NCI-H1694 (cell line): ENCODE measurements at regions not wholly inside any gene's neighbourhood (a gene's known extent, or its start where the extent isn't known, plus 50 kb on each side); places are given as distances from the start of the nearest gene placed in this dataset.

Experiments used
- DNase-seq: peaks from one replicate; lab custom pipeline; 2025; lab: John Stamatoyannopoulos, UW

DNA sequence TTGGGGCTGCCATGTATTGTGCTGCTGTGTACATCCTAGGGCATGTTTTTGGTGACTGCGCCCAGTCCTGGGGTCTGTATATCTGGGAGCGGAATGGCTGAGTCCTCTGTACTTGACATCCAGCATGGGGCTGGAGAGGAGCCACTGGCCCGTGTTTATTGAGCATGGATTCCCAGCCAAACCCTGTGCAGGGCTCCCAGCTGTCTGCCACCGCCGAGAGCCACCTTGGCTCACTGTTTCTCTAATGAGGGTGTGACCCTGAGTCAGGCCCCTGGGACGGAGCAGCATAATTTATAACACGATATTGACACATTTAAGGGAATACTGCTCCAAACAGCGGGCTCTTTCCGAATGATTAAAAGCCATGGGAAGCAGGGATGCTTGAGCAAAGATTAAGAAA is 211.5 kb upstream of the PWP1 start:
- DNase-seq = no peak

DNA sequence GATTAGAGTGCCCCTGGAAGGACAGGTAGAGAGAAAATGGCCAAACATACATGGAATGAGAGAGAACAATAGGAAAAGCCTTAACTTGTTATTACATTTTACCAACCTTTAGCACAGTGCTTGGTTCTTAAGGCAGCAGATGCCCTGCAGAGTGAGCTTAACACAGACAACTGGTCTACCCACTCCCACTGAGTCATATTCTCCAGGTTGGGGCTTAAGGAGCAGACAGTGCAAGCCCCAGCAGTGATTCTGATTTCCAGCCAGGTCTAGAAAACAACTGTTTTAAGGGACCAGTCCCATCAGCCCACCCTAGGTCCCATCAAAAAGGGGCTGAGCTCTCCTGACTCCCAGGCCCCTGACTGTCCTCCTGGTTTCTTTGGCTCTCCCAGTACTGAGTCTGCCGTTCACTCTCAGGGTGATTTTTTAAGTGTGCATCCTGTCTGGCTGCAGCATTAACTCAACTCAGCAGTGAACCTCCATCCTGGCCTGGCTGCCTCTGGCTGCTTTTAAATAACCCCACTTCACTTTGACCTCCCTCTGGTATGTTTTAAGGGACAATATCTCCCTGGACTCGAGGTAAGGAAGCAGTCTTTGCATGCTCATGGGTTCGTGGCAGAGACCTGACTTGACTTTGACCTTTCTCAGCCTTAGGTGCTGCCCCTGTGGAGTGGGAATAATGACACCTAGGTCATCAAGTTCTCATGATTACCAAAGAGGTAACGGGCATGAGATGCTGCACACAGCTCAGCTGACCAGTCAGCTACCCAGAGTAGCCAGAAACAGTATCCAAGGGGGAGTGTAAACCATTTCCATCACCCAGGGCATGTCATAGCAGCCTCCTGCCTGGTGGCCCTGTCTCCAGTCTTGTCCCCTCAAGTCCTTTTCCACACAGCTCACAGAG is 210.7 kb upstream of the PWP1 start:
- DNase-seq = no peak

DNA sequence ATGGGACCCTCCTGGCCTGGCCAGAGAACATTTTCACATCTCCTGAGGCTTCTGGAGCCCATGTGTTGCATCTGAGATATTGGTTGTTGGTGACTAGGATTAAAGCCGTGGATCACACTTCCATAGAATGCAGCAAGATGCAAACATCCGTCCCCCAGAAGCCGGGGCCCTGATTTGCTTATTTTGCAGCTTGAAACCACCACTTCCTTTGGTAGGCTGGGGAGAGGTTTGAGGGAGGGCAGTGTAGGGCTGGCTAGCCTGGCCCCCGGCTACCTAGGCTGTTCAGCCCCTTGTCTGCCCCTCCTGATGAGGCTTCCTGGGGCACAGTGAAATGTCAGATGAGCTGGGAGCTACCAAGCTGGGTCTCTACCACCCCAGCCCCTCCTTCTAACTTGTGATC is 209.7 kb upstream of the PWP1 start:
- no peak for DNase-seq

DNA sequence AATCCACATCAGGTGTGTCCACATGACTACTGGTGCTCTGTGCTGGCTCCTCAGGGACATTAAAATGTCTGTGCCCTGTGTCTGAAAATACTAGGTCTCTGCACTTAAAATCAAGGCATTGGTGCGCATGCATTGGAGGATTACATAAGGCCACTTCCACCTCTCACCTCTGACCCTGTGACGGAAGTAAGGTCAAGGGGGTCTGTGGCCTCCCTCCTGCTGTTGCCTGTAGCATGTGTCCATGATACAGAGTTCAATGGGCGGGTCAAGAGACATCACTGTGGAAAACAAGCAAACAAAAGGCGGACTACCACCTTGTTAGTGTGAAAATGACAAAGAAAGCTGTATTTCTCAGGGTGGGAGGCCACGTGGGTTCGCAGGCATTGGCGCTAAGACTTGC is 208.6 kb upstream of the PWP1 start:
- no peak for DNase-seq

DNA sequence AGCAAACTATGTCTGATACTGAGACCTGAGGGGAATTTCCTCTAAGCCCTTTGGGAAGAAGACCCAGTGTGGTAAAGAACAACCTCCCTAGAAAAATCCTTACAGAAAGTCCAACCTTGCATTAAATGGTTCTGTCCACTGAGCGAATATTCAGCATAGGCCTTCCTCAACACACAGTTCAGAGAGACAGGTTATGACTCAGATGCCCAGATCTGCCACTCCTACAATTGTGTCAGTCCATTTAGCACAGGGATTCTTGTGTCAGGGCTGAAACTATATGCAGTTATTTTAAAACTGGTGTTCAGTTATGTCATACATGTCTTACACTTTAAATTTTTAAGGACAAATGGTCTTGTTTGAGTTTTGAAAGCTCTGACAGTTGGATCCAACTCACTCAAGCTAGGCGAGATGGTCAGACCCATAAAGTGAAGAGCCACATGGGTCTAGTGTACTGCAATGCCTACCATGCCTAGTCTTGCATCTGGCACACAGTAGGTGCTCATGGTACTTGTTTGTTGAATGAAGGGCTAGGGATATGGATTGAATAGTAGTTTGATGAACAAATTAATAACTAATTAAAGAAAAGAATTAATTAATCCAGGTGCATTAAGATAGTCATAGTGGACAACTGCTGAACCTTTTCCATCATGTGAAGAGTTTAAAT is 207.5 kb upstream of the PWP1 start:
- DNase-seq = no peak

DNA sequence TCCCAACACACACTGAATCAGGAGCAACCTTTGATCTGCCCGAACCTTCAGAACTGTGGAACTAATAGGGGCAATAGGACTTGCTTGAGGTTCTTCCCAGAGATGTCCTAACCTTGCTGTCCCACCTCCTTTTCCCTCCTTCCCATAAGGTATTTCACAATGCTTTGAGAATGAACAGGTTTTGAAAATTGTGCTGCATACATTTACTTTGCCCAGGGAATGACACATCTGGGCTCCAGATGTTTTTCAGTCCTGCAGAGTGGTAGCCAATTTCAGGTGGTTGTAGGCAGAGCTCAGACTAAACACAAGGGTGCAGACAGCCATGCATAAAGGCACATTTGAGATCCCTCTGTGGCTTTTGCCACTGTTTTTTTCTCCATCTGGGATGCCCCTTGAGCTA is 206.7 kb upstream of the PWP1 start:
- DNase-seq = no peak

DNA sequence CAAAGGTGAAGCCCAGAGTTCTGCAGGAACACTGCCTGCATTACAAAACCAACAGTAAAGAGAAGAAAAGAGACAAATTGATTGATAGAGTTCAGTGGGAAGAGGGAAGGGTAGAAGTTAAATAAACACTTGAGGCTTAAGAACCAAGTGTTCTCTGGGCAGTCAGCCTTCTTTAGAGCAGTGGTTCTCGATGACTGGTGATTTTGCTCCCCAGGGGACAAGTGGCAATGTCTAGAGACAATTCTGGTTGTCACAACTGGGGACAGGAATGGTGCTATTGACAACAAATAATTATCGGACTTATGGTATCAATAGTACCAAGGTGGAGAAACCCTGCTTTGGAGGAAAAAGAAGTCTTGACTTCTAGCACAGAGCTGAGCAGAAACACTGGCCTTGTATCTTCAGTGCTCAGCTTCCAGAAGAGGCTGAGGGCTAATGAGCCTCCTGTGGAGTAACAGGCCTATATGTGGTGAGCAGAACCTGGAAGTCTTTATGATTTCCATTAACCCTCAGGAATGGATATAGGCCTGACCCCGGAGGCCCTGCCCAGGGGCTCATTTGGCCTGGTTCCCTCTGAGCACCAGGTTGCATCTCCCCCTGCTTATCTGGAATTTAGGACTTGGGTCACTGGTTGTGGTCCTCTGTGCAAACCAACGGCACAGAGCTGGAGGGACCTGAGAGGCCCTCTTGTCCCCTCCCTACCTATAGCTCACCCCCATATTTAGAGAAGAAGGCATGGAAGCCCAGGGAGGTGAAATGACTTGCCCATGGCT is 204.6 kb upstream of the PWP1 start:
- DNase-seq = no peak

DNA sequence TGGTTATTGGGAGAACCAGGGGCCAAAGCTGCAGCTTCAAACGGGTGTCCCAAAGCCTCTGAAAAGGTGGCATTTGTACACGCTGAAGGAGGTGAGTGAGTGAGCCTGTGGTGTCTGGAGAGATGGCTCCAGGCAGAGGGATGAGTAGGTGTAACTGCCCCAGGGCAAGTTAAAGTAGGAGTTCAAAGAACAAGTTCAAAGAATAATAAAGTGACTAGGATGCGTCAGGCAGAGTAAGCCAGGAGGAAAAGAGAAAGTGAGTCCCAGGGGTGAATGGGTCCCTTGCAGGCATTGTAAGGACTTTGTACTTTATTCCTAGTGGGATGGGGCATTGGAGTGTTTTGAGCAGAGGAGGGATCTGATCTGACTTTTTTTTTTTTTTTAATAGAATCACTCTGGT is 201.4 kb upstream of the PWP1 start:
- DNase-seq = no peak

DNA sequence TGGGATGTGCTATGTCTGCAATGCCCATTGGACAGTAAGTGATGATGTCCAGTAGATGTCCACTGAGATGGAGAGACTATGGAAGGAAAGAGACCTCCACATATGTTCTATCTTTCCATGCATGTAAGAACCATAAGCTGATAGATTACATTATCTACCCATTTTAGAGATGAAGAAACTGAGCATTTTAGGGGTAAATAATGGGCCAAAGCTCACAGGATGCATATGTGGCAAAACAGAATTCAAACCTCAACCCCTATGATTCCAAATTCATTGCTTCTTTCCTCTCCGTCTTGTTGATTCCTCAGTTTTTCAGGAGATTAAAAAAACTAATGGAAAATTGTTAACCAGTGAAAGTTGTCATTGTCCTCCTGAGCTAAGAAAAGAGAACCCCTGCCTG is 200.7 kb upstream of the PWP1 start:
- no peak for DNase-seq

DNA sequence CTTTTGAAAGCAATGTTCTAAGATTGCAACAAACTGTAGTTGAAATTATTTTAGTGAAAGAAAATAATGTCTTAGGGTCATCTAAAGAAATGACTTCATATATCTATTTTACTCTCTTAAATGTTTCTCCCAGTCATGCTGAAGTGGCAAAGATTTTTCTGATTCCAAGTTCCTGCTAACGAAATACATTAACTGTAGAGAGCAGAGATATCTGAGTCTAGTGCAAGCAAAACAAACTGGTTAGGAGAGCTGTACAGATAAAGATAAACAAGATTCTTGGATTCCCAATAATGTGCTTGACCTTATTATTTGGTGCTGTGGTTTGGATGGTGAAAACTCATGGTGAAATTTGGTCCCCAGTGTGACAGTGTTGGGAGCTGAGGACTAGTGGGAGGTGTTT is 199.9 kb upstream of the PWP1 start:
- no peak for DNase-seq

DNA sequence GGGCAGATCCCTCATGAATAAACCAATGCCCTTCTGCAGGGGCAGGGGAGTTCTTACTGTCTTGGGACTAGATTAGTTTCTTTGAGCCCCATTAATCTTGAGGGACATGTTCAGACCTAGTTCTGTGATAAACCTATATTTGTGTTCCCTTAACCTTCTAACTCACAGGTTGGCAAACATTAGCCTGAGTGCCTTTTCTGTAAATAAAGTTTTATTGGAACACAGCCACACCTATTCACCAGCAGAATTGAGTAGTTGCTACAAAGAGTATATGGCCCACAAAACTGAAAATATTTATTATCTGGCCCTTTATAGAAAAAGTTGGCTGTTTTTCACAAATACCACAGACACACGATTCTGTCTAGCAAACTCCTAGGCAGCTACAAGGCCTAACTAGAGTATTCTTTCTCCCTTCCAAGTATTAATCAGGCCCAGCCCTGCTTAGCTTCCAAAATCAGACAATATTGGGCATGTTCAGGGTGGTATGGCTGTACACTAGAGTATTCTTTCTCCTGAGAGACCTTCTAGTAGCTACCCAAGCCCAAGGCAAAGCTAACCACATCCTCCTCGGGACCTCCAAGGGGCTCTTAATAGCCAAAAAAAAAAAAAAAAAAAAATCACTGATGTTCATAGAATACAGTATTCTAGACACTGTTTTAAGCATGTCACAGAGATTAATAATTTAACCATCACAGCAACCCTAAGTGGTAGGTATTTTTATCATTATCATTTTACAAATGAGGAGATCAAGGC is 199.3 kb upstream of the PWP1 start:
- DNase-seq = no peak

DNA sequence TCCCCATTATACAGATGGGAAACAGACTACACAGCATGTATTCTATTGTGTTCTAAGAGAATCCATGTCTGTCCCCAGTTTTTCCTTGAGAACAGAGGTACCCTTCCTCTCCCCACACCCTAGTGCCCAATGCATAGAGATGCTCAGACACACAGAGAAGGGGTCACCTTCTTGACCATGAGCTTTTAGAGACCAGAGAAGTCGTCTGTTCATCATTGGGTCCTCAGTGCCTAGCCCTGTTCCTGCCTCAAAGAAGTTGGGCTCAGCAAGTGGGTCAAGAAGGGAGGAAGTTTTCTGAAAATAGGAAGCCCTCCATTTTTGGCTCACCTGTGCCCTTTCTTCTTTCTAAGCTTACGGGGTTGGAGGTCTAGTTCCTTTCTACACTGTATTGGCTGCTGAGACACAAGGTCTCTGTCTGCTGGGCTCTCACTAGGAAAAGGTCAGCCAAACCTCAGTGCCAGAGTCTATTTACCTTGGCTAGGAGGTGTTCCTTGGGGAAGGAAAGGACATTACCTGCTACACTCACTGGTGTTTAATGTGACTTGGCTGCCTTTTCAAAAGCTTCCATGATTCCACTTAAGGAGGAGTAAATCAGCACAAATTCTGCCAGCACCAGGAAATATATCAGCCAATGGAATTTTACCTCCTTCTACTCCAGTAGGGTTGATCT is 198.5 kb upstream of the PWP1 start:
- DNase-seq = no peak

DNA sequence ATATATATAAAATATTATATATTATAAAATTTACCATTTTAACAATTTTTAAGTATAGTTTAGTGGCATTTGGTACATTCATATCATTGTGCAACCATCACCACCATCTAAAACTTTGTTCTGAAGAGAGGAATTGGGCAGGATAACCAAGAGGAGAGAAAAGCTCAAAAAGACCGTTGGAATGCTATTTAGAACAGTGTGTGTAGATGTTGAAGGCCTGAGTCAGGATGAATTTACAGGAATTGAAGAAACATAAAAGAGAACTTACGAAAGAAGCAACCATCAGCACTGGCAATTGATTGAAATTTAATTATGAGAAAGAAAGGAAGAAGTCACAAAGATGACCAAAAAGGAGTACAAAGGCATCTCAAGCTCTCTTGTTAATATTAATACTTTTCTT is 196.9 kb upstream of the PWP1 start:
- DNase-seq = no peak

DNA sequence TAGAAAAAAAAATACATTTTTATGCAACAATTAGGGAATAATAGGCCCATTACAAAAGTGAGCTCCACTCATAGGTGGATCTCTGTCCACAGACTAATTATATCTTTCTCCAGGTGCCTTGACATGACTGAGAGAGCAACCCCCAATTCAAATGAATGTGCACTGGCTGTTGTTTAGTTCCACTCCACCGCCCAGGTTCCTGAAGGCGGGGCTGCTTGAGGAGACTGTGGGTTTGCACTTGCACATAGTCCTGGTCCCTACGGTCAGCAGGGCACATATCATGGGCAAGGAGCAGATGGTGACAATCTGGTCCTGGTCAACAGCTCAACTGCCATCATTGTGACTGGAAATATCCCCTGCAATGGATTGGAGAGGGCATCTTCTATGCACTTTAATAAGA is 195.6 kb upstream of the PWP1 start:
- DNase-seq = no peak

DNA sequence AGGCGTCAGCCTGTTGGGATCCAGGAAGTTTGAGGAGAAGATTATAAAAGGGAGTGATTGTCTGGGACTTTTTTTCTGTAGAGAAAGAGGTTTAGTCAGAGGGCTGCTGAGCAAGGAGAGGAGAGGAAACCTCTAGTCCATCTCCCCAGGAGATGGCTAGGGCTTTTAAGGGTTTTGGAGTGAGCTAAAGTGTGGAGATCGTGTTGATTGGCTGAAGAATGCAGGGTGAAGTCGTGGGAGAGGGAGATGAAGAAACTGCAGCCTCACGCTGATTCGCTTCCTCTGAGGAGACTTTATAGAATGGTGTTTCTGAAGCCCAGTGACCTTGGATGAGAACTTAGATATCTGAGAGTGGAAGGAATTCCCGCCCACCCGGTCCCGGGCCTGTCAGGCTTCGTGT is 193.7 kb upstream of the PWP1 start:
- no peak for DNase-seq

DNA sequence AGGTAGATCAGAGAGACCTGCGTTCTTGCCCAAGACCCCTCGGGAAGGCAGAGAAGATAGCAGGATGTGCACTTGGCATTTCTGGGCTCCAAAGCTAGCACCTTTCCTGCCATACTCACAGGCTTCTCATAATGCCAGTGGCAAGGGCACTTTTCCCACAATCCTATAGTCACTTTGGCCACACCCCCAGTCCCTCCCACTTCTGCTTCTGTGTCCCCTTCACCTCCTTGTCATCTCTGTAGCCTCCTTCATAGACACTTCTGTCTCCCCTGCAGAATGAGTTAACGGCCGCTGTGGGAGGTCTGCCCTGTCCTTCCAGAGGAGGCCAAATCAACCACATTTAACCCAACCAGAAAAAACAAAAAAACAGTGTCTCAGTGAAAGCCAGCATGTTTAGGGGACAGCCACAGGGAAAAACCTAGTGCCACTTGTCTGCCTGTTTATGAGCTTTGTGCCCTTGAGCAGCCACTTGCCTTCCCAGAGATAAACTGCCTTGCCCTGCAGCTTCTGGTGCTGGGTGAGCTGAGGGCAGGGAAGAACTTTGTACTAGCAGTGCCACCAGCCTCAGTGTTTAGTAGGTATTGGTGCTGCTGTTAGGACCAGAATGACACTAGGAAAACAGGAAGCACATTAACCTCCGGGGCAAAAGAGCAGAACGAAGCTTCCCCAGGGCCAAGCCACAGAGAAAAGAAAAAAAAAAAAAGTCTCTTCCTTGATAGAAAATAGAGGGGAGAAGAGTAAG is 193.0 kb upstream of the PWP1 start:
- no peak for DNase-seq

DNA sequence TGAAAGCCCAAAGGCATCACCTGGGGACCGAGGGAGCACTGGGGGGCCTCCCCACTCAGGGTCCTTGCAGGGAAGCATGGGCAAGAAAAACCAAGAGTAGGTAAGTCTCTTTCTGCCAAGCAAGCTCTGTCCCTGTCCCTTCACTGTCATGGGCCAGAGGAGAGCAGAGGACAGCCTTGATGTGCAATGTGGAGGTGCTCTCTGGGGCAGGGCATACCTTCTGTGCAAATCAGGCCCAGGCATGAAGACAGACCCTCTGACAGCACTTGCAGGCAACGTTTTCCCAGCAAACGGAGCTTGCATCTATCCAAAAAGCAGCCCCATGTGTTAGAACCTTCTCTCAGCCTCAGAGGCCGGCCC is 192.5 kb upstream of the PWP1 start:
- DNase-seq = no peak

DNA sequence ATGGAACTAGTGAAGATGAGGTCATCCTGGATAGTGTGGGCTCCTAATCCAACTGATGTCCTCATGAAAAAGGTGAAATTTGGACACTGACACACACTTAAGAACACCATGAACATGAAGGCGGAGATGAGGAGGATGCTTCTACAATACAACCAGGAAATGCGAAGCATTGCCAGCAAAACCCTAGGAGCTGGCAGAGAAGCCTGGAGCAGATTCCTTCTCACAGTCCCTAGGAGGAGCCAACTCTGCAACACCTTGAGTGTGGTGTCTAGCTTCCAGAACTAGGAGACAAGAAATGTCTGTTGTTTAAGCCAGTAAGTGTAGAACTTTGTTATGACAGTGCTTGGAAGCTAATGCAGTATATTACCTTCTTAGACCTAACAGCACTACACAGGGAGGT is 191.9 kb upstream of the PWP1 start:
- DNase-seq = no peak

DNA sequence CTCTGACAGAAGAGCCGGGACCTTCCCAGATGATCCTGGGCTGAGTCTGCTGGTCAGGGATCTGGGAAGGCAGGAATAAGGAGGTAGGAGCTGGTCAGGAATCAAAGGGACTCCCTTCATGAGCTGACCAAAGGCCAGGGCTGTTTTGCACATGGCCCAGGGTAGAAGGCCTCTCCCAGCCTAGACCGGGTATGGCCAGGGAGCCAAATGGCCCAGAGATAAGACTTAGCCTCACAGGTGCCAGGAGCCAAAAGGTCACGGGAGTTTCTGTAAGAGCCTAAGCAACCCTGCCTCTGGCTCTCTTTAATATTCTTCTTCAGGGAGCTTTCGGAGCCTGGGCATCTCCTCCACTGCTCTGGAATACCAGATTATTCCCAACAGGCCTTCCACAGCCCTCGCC is 191.3 kb upstream of the PWP1 start:
- no peak for DNase-seq

DNA sequence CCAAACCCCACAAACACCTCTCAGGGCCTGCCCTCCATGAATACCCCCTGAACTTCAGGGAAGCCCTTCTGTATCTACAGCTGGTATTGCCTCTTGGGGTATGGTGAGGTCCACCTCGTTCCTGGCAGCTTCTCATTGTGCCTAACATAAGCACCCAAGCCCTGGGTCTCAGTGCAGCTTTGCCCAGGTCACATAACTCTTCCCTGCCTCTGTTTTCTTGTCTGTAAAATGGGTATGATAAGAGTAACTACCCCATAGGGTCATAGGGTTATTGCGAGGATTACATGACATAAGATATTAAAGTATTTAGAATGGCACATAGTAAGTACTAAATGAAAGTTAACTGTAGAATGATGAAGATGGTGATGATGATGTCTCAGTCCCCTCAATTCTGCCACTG is 190.0 kb upstream of the PWP1 start:
- no peak for DNase-seq

DNA sequence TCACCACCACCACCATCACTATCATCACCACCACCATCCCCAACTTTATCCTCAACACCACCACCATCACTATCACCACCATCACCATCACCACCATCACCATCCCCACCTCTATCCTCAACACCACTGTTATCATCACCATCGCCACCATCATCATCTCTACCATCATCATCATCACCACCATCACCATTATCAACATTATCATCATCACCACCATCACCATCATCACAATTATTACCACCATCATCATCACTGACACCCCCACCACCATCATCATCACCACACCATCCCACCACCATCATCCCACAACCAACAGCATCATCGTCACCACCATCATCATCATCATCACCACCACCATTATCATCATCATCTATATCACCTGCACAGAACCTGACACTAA is 188.4 kb upstream of the PWP1 start:
- no peak for DNase-seq
